OCI-LY1 (cell line): ENCODE measurements at regions not wholly inside any gene's neighbourhood (a gene's known extent, or its start where the extent isn't known, plus 50 kb on each side); places are given as distances from the start of the nearest gene placed in this dataset.

Experiments
- H2AFZ ChIP-seq: fragments of 200-600 bp; sonication (generic), shearing (Covaris generic); 2 replicates; pipeline ENCODE4 v1.6.0; 2014; ENCODE audit warnings: antibody characterized with exemption, mild to moderate bottlenecking, low read length
- H3F3A ChIP-seq: fragments of 200-600 bp; sonication (generic), shearing (Covaris generic); 2 replicates; pipeline ENCODE4 v1.6.0; 2014; ENCODE audit warnings: mild to moderate bottlenecking, antibody characterized with exemption, low read length, moderate library complexity; ENCODE audit not compliant: insufficient read depth
- H3K27ac ChIP-seq: fragments of 200-600 bp; sonication (generic); 2 replicates; pipeline ENCODE4 v1.5.1; 2014; ENCODE audit warnings: low read length, mixed run types, mild to moderate bottlenecking, low read depth; ENCODE audit not compliant: poor library complexity, severe bottlenecking
- H3K27me3 ChIP-seq: fragments of 200-600 bp; sonication (generic); 2 replicates; pipeline ENCODE4 v1.6.0; 2014; ENCODE audit warnings: antibody characterized with exemption, mild to moderate bottlenecking, low read length, moderate library complexity; ENCODE audit not compliant: insufficient read depth
- H3K36me3 ChIP-seq: fragments of 200-600 bp; sonication (generic); 2 replicates; pipeline ENCODE4 v1.6.1; 2014; ENCODE audit warnings: mild to moderate bottlenecking, antibody characterized with exemption, low read length, moderate library complexity, mixed read lengths; ENCODE audit not compliant: insufficient read depth
- H3K4me1 ChIP-seq: fragments of 200-600 bp; sonication (generic); 2 replicates; pipeline ENCODE4 v1.5.1; 2014; ENCODE audit warnings: mild to moderate bottlenecking, low read length, moderate library complexity; ENCODE audit not compliant: insufficient read depth, severe bottlenecking
- H3K4me2 ChIP-seq: fragments of 200-600 bp; sonication (generic), shearing (Covaris generic); 2 replicates; pipeline ENCODE4 v1.6.1; 2014; ENCODE audit warnings: low read length
- H3K4me3 ChIP-seq: fragments of 200-600 bp; sonication (generic); 2 replicates; pipeline ENCODE4 v1.5.1; 2014; ENCODE audit warnings: low read length, low read depth, mild to moderate bottlenecking, mixed read lengths; ENCODE audit not compliant: poor library complexity, severe bottlenecking
- H3K79me2 ChIP-seq: fragments of 200-600 bp; shearing (Covaris generic); 2 replicates; pipeline ENCODE4 v1.6.1; 2016; ENCODE audit warnings: mixed run types, low read length, mixed read lengths; ENCODE audit not compliant: insufficient read depth
- H3K9ac ChIP-seq: fragments of 200-600 bp; sonication (generic), shearing (Covaris generic); 2 replicates; pipeline ENCODE4 v1.6.1; 2014; ENCODE audit warnings: mild to moderate bottlenecking, low read length, mixed read lengths
- H3K9me2 ChIP-seq: fragments of 200-600 bp; sonication (generic), shearing (Covaris generic); 2 replicates; pipeline ENCODE4 v1.6.1; 2014; ENCODE audit warnings: low read depth, mild to moderate bottlenecking, low read length, mixed read lengths
- H3K9me3 ChIP-seq: fragments of 200-600 bp; shearing (Covaris generic); 2 replicates; pipeline ENCODE4 v1.6.1; 2014; ENCODE audit warnings: low read length, mixed read lengths
- H4K20me1 ChIP-seq: fragments of 200-600 bp; sonication (generic), shearing (Covaris generic); 2 replicates; pipeline ENCODE4 v1.6.0; 2016; ENCODE audit warnings: mild to moderate bottlenecking, low read length; ENCODE audit not compliant: insufficient read depth
- EZH2 ChIP-seq: fragments of 200-600 bp; sonication (generic), shearing (Covaris generic); IDR thresholded peaks from 2 replicates; pipeline ENCODE4 v1.8.0; 2017; ENCODE audit warnings: borderline replicate concordance, mixed run types, mild to moderate bottlenecking, antibody characterized with exemption, low read length, moderate library complexity, mixed read lengths
- TF ChIP-seq, protein P1 (sequence below): fragments of 200-600 bp; sonication (generic), shearing (Covaris generic); IDR thresholded peaks from 2 replicates; pipeline ENCODE4 v1.5.1; 2017; ENCODE audit warnings: mild to moderate bottlenecking, antibody characterized with exemption, low read length, moderate library complexity, mixed read lengths

DNA sequence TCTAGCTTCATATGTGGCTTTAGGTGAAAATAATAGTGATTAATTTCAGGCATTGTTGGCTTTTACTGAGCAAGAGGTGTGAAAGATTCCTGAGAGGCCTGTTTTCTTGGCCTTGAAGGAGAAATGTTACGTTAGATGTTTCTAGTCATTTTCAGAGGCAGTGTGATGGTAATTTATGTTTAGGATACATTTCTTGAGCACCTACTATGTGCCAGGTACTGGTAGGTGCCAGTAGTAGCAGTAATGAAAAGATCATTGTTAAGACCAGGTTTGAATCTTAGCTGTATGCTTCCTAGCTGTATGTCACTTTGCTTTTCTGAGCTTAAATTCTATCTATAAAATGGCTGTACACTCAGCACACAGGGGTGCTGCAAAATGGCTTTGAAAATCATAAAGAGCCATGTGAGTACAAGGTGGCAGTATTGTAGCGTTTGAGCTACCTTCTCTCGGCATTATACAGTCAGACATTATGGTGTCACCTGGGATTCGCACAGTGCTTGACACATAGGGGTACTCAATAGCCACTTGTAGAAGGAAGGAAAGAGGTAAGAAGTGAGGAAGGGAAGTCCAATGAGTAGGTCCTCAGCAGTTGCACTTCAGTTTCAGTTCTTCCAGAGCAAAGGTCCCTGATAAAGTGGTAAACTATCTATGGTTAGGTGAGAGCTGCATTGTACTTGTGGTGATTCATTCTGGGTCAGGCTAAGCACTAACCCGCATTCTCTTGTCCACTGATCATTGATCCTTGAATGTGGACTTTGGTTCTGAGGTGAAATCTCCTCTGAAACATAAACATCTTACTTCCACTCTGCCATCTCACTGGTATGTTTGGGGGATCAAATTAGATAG, 166.5 kb upstream of the NR3C1 start:
- TF ChIP-seq, protein P1, sequence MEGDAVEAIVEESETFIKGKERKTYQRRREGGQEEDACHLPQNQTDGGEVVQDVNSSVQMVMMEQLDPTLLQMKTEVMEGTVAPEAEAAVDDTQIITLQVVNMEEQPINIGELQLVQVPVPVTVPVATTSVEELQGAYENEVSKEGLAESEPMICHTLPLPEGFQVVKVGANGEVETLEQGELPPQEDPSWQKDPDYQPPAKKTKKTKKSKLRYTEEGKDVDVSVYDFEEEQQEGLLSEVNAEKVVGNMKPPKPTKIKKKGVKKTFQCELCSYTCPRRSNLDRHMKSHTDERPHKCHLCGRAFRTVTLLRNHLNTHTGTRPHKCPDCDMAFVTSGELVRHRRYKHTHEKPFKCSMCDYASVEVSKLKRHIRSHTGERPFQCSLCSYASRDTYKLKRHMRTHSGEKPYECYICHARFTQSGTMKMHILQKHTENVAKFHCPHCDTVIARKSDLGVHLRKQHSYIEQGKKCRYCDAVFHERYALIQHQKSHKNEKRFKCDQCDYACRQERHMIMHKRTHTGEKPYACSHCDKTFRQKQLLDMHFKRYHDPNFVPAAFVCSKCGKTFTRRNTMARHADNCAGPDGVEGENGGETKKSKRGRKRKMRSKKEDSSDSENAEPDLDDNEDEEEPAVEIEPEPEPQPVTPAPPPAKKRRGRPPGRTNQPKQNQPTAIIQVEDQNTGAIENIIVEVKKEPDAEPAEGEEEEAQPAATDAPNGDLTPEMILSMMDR, result peak; percentile 34; the same call in 1 of the 2 replicates
- no peak for TF ChIP-seq EZH2
- Histone ChIP-seq H3F3A (no peaks in the 10 kb centered on the region), H3K27me3 (no peaks in the 10 kb centered on the region), H3K4me2 (no peak overlapping the region), H3K4me3 (no peak overlapping the region), H4K20me1 (no peaks in the 10 kb centered on the region), H3K36me3 (no peaks in the 10 kb centered on the region), H3K27ac (peak overlapping the region; percentile 14), H3K9ac (no peak overlapping the region), H3K9me2 (no peaks in the 10 kb centered on the region), H3K79me2 (no peaks in the 10 kb centered on the region), H3K9me3 (no peaks in the 10 kb centered on the region), H2AFZ (no peak overlapping the region), H3K4me1 (peaks cover 45% of the 10 kb centered on the region)

DNA sequence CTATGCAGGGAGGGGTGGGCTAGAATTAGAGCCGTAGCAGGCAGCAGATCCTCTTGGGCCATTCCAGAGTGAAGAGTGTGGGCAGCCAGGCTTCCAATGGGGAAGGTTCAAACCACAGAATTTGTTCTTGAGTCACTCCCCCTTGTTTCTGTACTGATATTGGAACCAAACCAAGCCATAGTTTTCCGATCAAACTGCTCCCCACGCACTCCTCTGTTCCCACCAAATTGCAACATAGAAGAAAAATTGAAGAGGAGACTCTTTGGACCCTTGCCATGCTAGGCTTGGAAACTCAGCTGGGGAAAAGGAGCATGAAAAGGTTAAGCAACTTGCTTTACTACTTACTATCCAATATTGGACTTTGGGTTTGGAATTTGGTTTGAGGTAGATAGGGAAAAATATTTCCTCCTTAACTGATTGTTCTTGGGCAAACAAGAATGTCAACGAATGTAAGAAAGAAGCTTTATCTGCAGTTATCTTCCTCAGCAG, 165.8 kb upstream of the NR3C1 start:
- TF ChIP-seq EZH2, result no peak
- TF ChIP-seq, protein P1, result no peak
- no peaks in the 10 kb centered on the region for H3K27me3 ChIP-seq
- no peaks in the 10 kb centered on the region for H3K9me2 ChIP-seq
- peak overlapping the region; percentile 14 for H3K27ac ChIP-seq
- H3F3A ChIP-seq, result no peaks in the 10 kb centered on the region
- no peaks in the 10 kb centered on the region for H3K36me3 ChIP-seq
- no peak overlapping the region for H3K9ac ChIP-seq
- H3K79me2 ChIP-seq, result no peaks in the 10 kb centered on the region
- no peak overlapping the region for H3K4me3 ChIP-seq
- H2AFZ ChIP-seq, result no peak overlapping the region
- H4K20me1 ChIP-seq, result no peaks in the 10 kb centered on the region
- H3K4me2 ChIP-seq, result no peak overlapping the region
- H3K4me1 ChIP-seq, result peaks cover 45% of the 10 kb centered on the region
- no peaks in the 10 kb centered on the region for H3K9me3 ChIP-seq

DNA sequence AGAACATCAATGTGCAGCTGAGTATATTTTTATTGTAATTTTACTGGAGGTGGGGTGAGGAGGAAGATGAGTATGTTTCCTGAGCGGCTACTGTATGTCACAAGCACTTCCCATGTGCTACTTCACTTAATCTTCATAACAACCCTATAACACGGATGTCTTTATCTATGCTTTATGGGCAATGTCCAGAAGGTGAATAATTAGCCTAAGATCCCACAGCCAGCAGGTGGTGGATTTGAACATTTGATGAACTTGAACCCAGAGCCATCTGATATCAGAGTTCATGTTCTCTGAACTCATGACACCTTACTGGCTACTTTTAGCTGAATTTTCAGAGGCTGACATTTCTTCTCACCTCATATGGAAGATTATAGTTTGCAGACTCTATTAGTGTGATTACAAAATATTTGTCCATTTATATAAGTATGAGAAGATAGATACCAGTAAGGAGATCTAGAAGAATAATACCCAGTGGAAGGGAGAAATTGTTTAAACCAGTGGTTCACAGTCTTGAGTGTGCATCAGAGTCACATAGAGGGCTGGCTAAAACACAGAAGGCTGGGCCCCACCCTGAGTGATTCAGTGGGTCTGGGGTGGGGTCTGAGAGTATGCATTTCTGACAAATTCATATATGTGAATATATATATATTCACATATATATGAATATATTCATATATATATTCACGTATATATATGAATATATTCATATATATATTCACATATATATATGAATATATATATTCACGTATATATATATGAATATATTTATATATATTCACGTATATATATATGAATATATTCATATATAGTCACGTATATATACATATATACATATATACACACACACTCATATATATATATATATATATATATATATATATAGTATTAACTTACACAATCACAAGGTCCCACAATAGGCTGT, 164.4 kb upstream of the NR3C1 start:
- H3K27me3 ChIP-seq, result no peaks in the 10 kb centered on the region
- no peak overlapping the region for H2AFZ ChIP-seq
- no peaks in the 10 kb centered on the region for H3K9me3 ChIP-seq
- no peak overlapping the region for H3K27ac ChIP-seq
- H3K36me3 ChIP-seq, result no peaks in the 10 kb centered on the region
- no peaks in the 10 kb centered on the region for H3F3A ChIP-seq
- TF ChIP-seq, protein P1, result no peak
- TF ChIP-seq EZH2, result no peak
- no peak overlapping the region for H3K4me3 ChIP-seq
- H3K79me2 ChIP-seq, result no peaks in the 10 kb centered on the region
- H4K20me1 ChIP-seq, result no peaks in the 10 kb centered on the region
- no peak overlapping the region for H3K9ac ChIP-seq
- H3K4me2 ChIP-seq, result no peak overlapping the region
- no peaks in the 10 kb centered on the region for H3K9me2 ChIP-seq
- H3K4me1 ChIP-seq, result peaks cover 43% of the 10 kb centered on the region
